ENCODE measurements at regions not wholly inside any gene's neighbourhood (a gene's known extent, or its start where the extent isn't known, plus 50 kb on each side); places are given as distances from the start of the nearest gene placed in this dataset.

GRCh38 chr1:222099746-222100145, 357.9 kb upstream of the DUSP10 start:
- no peak for TF ChIP-seq CTCF (conservative IDR thresholded peaks at IDR 0.05)
- Histone ChIP-seq H3K4me2 (ENCODE audit: insufficient read depth, insufficient read length, low read length) (no peak overlapping the region), H3K79me2 (ENCODE audit: insufficient read depth, low read length) (no peaks in the 10 kb centered on the region), H2BK12ac (ENCODE audit: insufficient read length, low read depth, low read length) (no peak overlapping the region), H3K9ac (ENCODE audit: extremely low read depth, insufficient read length, low read length) (no peak overlapping the region), H3K14ac (ENCODE audit: insufficient read depth, low read length) (no peak overlapping the region), H4K91ac (ENCODE audit: insufficient read length, low read depth, low read length) (no peak overlapping the region), H3K4ac (ENCODE audit: low read depth, low read length) (no peak overlapping the region), H3K4me1 (ENCODE audit: insufficient read depth, low read length) (peaks cover 9% of the 10 kb centered on the region; the same call in 1 of the 2 replicates), H3K79me1 (ENCODE audit: insufficient read depth, low read depth, low read length, poor library complexity, severe bottlenecking) (no peaks in the 10 kb centered on the region), H3K56ac (ENCODE audit: insufficient read length, low read depth, low read length) (no peak overlapping the region), H2BK5ac (ENCODE audit: insufficient read length, low read length) (no peak overlapping the region), H4K5ac (ENCODE audit: insufficient read length, low read depth, low read length) (no peak overlapping the region), H2AFZ (ENCODE audit: low read length) (no peak overlapping the region), H3K27me3 (ENCODE audit: insufficient read depth, low read length) (no peaks in the 10 kb centered on the region), H3K27ac (ENCODE audit: insufficient read length, low read depth, low read length) (no peak overlapping the region), H4K20me1 (ENCODE audit: control insufficient read depth, insufficient read depth, insufficient read length) (no peaks in the 10 kb centered on the region), H3K23me2 (ENCODE audit: insufficient read length, low read depth, low read length, poor library complexity, severe bottlenecking) (no peaks in the 10 kb centered on the region), H2BK120ac (ENCODE audit: low read depth, low read length, poor library complexity, severe bottlenecking) (no peak overlapping the region), H3K9me3 (ENCODE audit: control insufficient read depth, low read depth, low read length) (no peaks in the 10 kb centered on the region), H3T11ph (ENCODE audit: low read length) (no peak overlapping the region), H2AK5ac (ENCODE audit: insufficient read length, low read length) (no peak overlapping the region), H3K18ac (ENCODE audit: insufficient read length, low read depth, low read length) (no peak overlapping the region), H4K8ac (replicated peaks; ENCODE audit: insufficient read length, low read depth, low read length) (no peak overlapping the region), H3K23ac (ENCODE audit: insufficient read length, low read depth, low read length) (no peak overlapping the region), H2BK15ac (ENCODE audit: low read depth, low read length) (no peak overlapping the region), H2BK20ac (ENCODE audit: low read depth, low read length, poor library complexity, severe bottlenecking) (no peak overlapping the region)
- Mint-ChIP-seq H3K9me3 (no peaks in the 10 kb centered on the region), H3K27me3 (ENCODE audit: low read depth) (no peaks in the 10 kb centered on the region), H3K4me1 (peaks cover 3 to 15% of the 10 kb centered on the region in 2 experiments; a peak in 3 of 4 replicates), H3K27ac (no peak overlapping the region), H3K4me3 (no peak overlapping the region), H3K36me3 (ENCODE audit: insufficient read depth in 1 of 3, low read depth in 3 of 3) (no peaks in the 10 kb centered on the region)
- no peak for DNase-seq
- no CpG with 5 or more reads among the region's 2 CpGs for WGBS (ENCODE audit: extremely low coverage, insufficient read length, low lambda C conversion rate)
